DOHH2 (cell line): ENCODE measurements at regions not wholly inside any gene's neighbourhood (a gene's known extent, or its start where the extent isn't known, plus 50 kb on each side); places are given as distances from the start of the nearest gene placed in this dataset.

ENCODE experiments used
- CTCF ChIP-seq: fragments of 200-600 bp; sonication (generic); IDR thresholded peaks from one replicate; pipeline ENCODE4 v1.5.1; 2014; ENCODE audit warnings: antibody characterized with exemption, mild to moderate bottlenecking, low read depth, low read length; ENCODE audit not compliant: poor library complexity, severe bottlenecking
- EZH2phosphoT487 ChIP-seq: fragments of 200-600 bp; sonication (generic); IDR thresholded peaks from 2 replicates; pipeline ENCODE4 v1.6.1; 2017; ENCODE audit warnings: borderline replicate concordance, mild to moderate bottlenecking, antibody characterized with exemption, low read length, moderate library complexity, mixed read lengths

- TF ChIP-seq CTCF = no peak
- TF ChIP-seq EZH2phosphoT487 = no peak
Observed at GRCh38 chr5:4625206-4625896, 514.8 kb upstream of the ADAMTS16 start.
